ENCODE measurements at regions not wholly inside any gene's neighbourhood (a gene's known extent, or its start where the extent isn't known, plus 50 kb on each side); places are given as distances from the start of the nearest gene placed in this dataset.
"Not testable (repeated sequence)": the region's sequence is repeated elsewhere in the genome, so short reads cannot be mapped to it uniquely, and the experiment has no call there.

DNA sequence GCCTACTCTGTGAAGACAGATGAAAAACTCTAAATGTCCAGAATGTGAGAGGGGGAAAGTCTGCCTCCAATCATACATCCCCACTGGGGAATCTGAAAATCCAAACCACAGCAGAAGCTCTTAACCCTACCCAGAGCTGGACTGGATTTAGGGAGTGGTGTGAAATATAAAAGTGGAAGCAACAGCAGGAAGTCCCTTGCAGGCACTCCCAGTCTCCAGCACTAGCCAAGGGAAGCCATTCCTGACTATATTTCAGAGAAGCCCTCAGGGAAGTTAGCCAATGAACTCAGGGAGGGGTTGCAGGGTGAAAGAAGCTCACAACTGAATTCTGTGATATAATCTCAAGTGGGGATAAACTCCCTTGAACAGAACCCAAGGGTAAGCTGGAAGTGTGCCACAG lies 51.5 kb downstream of the CRPPA start:
- no peak for DNase-seq

DNA sequence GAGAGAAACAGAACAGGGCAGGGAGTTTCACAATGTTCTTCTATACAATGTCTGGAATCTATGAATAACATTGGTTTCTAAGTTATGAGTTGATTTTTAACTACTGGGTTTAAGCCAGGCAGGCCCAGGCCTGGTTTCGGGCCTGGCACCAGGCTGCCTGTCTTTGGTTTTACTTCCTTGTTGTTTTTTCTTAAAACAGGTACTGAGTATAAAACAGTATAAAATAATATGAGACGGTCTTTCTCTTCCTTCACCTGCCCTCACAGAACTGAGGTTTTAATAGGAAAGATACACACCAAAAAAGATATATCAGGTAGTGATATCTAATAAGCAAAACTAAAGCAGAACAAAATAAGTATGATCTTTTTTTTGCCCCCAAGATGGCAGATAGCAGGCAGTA lies 52.0 kb downstream of the CRPPA start:
- DNase-seq, result not testable (repeated sequence)

GRCh38 chr7:16368885-16369284 lies 52.5 kb downstream of the CRPPA start:
- no peak for DNase-seq

GRCh38 chr7:16367115-16367514 lies 54.2 kb downstream of the CRPPA start:
- DNase-seq, result no peak

GRCh38 chr7:16365952-16366351 lies 55.4 kb downstream of the CRPPA start:
- DNase-seq, result no peak

GRCh38 chr7:16365177-16365576 lies 56.2 kb downstream of the CRPPA start:
- no peak for DNase-seq

- DNase-seq, result no peak
Measured at GRCh38 chr7:16359216-16359615, 62.1 kb downstream of the CRPPA start.

DNA sequence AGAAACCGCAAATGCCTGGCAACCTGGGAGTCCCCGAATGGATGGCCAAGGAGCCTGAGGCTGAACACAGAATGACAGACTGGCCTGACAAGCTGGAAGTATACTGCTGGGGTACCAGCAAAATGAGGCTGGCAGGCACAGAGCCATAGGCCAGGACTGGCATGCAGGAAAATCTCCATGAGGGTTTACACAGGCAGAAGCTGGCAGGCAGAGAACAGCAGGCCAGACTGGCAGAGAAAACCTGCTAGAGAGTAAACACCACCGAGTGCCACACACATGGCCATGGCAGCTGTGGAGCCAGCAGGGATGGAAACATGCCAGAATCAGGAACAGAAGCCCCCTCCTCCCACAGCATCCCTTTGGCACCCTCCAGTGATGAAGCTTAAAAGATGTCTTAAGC lies 63.4 kb downstream of the CRPPA start:
- DNase-seq, result peak; percentile 86

DNA sequence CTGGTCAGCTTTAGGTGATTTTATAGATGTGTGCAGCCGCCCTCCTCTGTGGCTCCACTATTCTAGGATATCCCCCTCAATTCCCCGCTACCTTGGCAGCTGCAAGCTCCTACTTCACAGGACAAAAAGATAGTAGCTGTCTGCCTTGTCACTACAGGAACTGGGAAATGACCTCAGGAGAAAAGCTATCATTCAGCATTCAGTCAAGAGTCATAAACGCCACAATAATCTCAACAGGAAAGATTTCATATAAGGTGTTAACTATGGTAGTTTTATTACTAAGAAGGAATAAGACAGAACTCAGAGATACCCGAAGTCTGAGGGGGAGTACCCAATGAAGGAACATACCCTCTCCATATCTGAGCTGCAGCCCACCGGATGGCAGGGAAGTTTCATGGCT lies 63.9 kb downstream of the CRPPA start:
- no peak for DNase-seq

GRCh38 chr7:16356301-16356958 lies 64.9 kb downstream of the CRPPA start:
- no peak for DNase-seq

- no peak for DNase-seq
Measured at GRCh38 chr7:16354573-16354972, 66.8 kb downstream of the CRPPA start.

- DNase-seq, result no peak
Measured at GRCh38 chr7:16353226-16353625, 68.1 kb downstream of the CRPPA start.

DNA sequence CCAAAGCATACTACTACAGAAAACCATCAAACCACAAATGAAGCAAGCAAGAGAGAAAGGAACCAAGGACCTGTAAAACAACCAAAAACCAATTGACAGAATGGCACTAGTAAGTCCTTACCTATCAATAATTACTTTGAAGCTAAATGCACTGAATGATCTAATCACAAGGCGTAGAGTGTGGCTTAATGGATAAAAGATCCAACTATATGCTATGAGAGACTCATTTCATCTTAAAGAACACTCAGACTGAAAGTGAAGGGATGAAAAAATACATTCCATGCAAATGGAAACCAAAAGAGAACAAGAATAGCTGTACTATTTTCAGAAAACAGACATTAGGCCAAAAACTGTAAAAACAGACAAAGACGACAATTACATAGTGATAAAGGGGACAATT lies 70.7 kb downstream of the CRPPA start:
- no peak for DNase-seq

DNA sequence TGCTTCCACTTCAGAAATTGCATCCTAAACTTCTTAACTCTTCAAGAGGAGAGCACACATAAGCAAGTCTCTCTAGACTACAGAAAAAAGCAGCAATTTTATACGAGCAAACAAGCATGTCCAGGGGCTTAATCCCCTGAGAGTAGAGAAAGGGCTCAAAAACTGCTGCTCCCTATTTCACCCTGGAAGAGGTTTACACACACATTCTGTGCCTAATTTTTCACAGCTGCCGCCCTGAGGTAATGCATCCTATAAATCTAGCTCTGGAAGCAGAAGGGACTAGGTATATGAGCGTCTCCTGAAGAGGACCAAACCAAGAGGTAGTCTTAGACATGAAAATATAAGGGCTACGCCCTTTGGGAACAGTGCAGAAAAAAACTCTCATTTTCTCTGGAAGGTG lies 73.1 kb downstream of the CRPPA start:
- DNase-seq, result no peak

DNA sequence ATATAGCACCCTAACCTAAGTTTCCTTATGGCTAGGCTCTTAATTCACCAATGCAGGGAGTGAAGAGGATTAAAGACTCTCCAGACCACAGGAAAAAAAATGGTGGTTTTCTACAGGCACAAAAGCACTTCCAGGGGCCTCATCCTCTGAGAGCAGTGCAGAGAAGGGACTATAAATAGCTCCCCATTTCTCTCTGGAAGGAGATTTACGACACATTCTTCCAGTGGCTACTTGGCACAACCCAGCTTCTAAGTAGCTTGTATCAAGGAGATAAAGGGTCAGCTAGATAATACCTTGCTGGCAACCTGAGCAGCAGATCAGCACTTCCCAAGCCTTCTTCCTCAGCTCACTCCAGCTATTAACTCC lies 73.5 kb downstream of the CRPPA start:
- DNase-seq, result no peak

GRCh38 chr7:16347066-16347826 lies 74.1 kb downstream of the CRPPA start:
- DNase-seq, result no peak

GRCh38 chr7:16345979-16346958 lies 75.1 kb downstream of the CRPPA start:
- no peak for DNase-seq

DNA sequence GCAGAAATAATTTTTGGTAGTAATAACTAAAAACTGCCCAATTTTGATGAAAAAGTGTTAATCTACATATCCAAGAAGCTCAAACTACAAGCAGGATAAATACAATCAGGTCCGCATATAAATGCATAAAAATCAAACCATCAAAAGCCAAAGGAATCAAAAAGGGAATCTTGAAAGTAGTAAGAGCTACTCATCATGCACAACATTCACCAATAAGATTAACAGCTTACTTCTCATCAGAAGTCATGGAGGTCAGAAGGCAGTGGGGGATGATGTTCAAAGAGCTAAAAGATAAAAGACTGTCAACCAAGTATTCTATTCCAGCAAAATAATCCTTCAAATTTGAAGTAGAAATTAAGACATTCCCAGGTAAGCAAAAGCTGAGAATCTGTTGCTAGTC lies 76.4 kb downstream of the CRPPA start:
- DNase-seq, result no peak

- DNase-seq, result no peak
Measured at GRCh38 chr7:16343612-16344011, 77.7 kb downstream of the CRPPA start.

DNA sequence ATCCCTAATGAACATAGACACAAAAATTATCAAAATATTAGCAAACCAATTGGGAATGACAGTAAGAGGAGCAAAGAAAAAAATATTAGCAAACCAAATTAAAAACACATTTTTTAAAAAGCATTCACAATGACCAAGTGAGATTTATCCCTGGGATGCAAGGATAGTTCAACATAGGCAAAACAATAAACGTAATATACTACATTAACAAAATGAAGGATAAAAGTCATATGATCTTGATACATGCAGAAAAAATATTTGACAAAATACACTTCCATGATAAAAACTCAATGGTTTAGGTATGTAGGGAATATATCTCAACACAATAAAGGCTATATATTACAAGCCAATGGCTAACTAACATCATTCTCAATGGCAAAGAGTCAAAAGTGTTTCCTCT lies 83.3 kb downstream of the CRPPA start:
- DNase-seq, result no peak

DNA sequence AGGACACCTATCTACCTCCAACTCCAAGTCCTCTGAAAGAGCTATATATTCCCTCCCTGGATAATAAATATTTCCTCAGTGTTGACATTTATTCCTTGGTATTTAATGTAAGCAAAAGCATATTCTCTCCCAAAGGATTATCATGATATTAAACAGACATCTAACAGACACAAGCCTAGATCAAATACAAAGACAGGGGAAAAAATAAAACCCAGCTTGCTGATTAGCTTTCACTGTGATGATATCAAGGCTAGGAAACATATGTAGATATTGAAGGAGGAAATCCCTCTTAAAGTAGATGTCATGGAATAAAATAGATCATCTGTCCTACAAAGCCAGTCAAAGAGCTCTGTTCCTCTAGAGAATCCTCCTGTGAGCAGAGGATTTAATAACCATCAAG lies 95.2 kb downstream of the CRPPA start:
- DNase-seq, result no peak

DNA sequence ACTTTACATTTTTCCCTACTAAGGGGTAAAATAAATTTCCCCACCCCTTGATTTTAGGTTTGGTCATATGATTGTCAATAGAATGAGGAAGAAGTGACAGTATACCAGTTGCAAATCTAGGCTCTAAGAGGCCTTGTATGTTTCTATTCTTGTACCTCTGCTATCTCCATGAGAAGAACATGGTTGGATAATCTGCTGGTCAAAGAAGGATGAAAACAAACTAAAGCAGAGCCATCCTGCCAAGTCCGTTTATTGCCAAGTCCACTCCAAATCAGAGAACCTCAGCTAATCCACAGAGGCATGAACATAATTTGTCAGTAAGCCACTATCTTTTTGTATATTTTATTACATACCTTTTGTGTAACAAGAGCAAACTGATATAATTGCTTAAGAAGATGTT lies 98.0 kb downstream of the CRPPA start:
- DNase-seq, result no peak

- no peak for DNase-seq
Measured at GRCh38 chr7:16320099-16320660, 101.2 kb downstream of the CRPPA start.
